SK-N-SH (cell line): ENCODE measurements at regions not wholly inside any gene's neighbourhood (a gene's known extent, or its start where the extent isn't known, plus 50 kb on each side); places are given as distances from the start of the nearest gene placed in this dataset.
"Not testable (repeated sequence)": the region's sequence is repeated elsewhere in the genome, so short reads cannot be mapped to it uniquely, and the experiment has no call there.

Experiments
- CTCF ChIA-PET: fragments of 300-600, 350-600 bp; formaldehyde crosslinking; extraction: SDS; loops from one replicate; lab custom pipeline; 2021; lab: Yijun Ruan, JAX
- POLR2A ChIA-PET: fragments of 350-600 bp; sonication (Branson Sonifier 250); formaldehyde crosslinking; extraction: SDS; loops from one replicate; lab custom pipeline; 2020; ENCODE audit warnings: antibody characterized with exemption, inconsistent platforms; lab: Yijun Ruan, JAX
- DNase-seq: peaks from one replicate; pipeline ENCODE4 v3.0.0; 2012
- H2AFZ ChIP-seq: fragments of 200-600 bp; sonication (generic); 2 replicates; pipeline ENCODE4 v1.8.1; 2016; ENCODE audit warnings: antibody characterized with exemption, mild to moderate bottlenecking, low read depth
- H3F3A ChIP-seq: fragments of 200-600 bp; sonication (generic); replicated peaks from 2 replicates; pipeline ENCODE3; 2016; ENCODE audit warnings: antibody characterized with exemption, mild to moderate bottlenecking; ENCODE audit not compliant: insufficient read depth
- H3K27ac ChIP-seq, 2 experiments: fragments of 200-500 bp in 1 of 2; fragments of 200-600 bp in 1 of 2; sonication (Bioruptor generic) in 1 of 2; sonication (generic), shearing (Covaris generic) in 1 of 2; 2 replicates each; pipeline versions ENCODE4 v1.5.1 to v1.6.1; 2014 to 2016; ENCODE audit warnings: low read depth in 2 of 2, inconsistent platforms in 1 of 2, low read length in 1 of 2, mild to moderate bottlenecking in 1 of 2, mixed read lengths in 1 of 2
- H3K27me3 ChIP-seq: fragments of 200-600 bp; sonication (generic), shearing (Covaris generic); 2 replicates; pipeline ENCODE4 v1.6.1; 2016; ENCODE audit warnings: mixed run types; ENCODE audit not compliant: insufficient read depth
- H3K36me3 ChIP-seq, 2 experiments: fragments of 200-500 bp in 1 of 2; fragments of 200-600 bp in 1 of 2; sonication (Bioruptor generic) in 1 of 2; sonication (generic) in 1 of 2; replicated peaks in 1 of 2; 2 replicates each; pipeline versions ENCODE3 to v1.5.1; 2014 to 2016; ENCODE audit warnings: low read length in 1 of 2, mild to moderate bottlenecking in 1 of 2; ENCODE audit not compliant: insufficient read depth in 2 of 2, control insufficient read depth in 1 of 2
- H3K4me1 ChIP-seq, 2 experiments: fragments of 200-500 bp in 1 of 2; fragments of 200-600 bp in 1 of 2; sonication (Bioruptor generic) in 1 of 2; sonication (generic), shearing (Covaris generic) in 1 of 2; 2 replicates each; pipeline versions ENCODE4 v1.5.1 to v1.6.1; 2014 to 2016; ENCODE audit warnings: low read depth in 1 of 2, low read length in 1 of 2, mixed run types in 1 of 2; ENCODE audit not compliant: insufficient read depth in 2 of 2, control insufficient read depth in 1 of 2
- H3K4me2 ChIP-seq: fragments of 200-600 bp; sonication (generic), shearing (Covaris generic); 2 replicates; pipeline ENCODE4 v1.6.1; 2017; ENCODE audit warnings: mixed run types
- H3K4me3 ChIP-seq, 2 experiments: fragments of 200-500 bp in 1 of 2; fragments of 200-600 bp in 1 of 2; sonication (Bioruptor generic) in 1 of 2; sonication (generic), shearing (Covaris generic) in 1 of 2; 2 replicates each; pipeline versions ENCODE4 v1.5.1 to v1.8.1; 2014 to 2016; ENCODE audit warnings: low read depth in 2 of 2, inconsistent platforms in 1 of 2, low read length in 1 of 2, mild to moderate bottlenecking in 1 of 2, mixed read lengths in 1 of 2, moderate library complexity in 1 of 2
- H3K79me2 ChIP-seq: fragments of 200-600 bp; sonication (generic); 2 replicates; pipeline ENCODE4 v1.8.1; 2017; ENCODE audit warnings: mild to moderate bottlenecking; ENCODE audit not compliant: insufficient read depth
- H3K9ac ChIP-seq: fragments of 200-600 bp; sonication (generic); 2 replicates; pipeline ENCODE4 v1.6.1; 2017; ENCODE audit warnings: mixed run types
- H3K9me2 ChIP-seq: fragments of 200-600 bp; sonication (generic); 2 replicates; pipeline ENCODE4 v1.6.1; 2017; ENCODE audit warnings: mixed run types
- H3K9me3 ChIP-seq: fragments of 200-600 bp; sonication (generic); 2 replicates; pipeline ENCODE4 v1.6.1; 2017; ENCODE audit warnings: mixed run types, mild to moderate bottlenecking, moderate library complexity
- H4K20me1 ChIP-seq: fragments of 200-600 bp; sonication (generic); 2 replicates; pipeline ENCODE4 v1.6.1; 2017; ENCODE audit warnings: mild to moderate bottlenecking, mixed run types; ENCODE audit not compliant: insufficient read depth
- CTCF ChIP-seq: fragments of 200-600 bp; sonication (generic); IDR thresholded peaks from 2 replicates; pipeline ENCODE4 v1.6.1; 2017; ENCODE audit warnings: antibody characterized with exemption, mild to moderate bottlenecking, moderate library complexity
- ELF1 ChIP-seq: IDR thresholded peaks from 2 replicates; pipeline ENCODE4 v1.4.0; 2012
- EZH2phosphoT487 ChIP-seq: fragments of 200-600 bp; sonication (generic); IDR thresholded peaks from 2 replicates; pipeline ENCODE4 v1.6.1; 2017; ENCODE audit warnings: low read depth, mixed run types, mild to moderate bottlenecking, antibody characterized with exemption, moderate library complexity, borderline replicate concordance
- FOXJ3 ChIP-seq: sonication (generic); formaldehyde crosslinking; IDR thresholded peaks from 2 replicates; pipeline ENCODE4 v1.5.1; 2020; ENCODE audit warnings: mild to moderate bottlenecking, missing genetic modification reagents
- MEF2A ChIP-seq: IDR thresholded peaks from 2 replicates; pipeline ENCODE4 v1.4.0; 2012; ENCODE audit warnings: low read depth, borderline replicate concordance
- MXI1 ChIP-seq: IDR thresholded peaks from 2 replicates; pipeline ENCODE4 v1.6.1; 2012; ENCODE audit warnings: mild to moderate bottlenecking, low read depth, low read length, improper control_type of control experiment
- POLR2AphosphoS5 ChIP-seq: IDR thresholded peaks from 2 replicates; pipeline ENCODE4 v1.6.1; 2012; ENCODE audit warnings: low read depth, low read length
- TCF12 ChIP-seq: IDR thresholded peaks from 2 replicates; pipeline ENCODE4 v1.4.0; 2012
- TEAD4 ChIP-seq: IDR thresholded peaks from 2 replicates; pipeline ENCODE4 v1.4.0; 2012; ENCODE audit warnings: mild to moderate bottlenecking, borderline replicate concordance; ENCODE audit not compliant: insufficient read depth
- WGBS: methylation state at CpG from one replicate; pipeline ENCODE4 v1.1.6; 2017; ENCODE audit warnings: low lambda C conversion rate; 5-methylcytosine and 5-hydroxymethylcytosine counted together
- TF ChIP-seq, protein P1 (sequence below): IDR thresholded peaks from 2 replicates; pipeline ENCODE4 v1.4.0; 2012; ENCODE audit warnings: low read depth

- Histone ChIP-seq H3K79me2 (no peaks in the 10 kb centered on the region), H3K4me2 (no peak overlapping the region), H3F3A (no peaks in the 10 kb centered on the region), H3K4me3 (no peak overlapping the region), H2AFZ (no peak overlapping the region), H3K27ac (no peak overlapping the region), H3K9ac (no peak overlapping the region), H4K20me1 (no peaks in the 10 kb centered on the region), H3K36me3 (no peaks in the 10 kb centered on the region), H3K4me1 (peaks cover 0 to 16% of the 10 kb centered on the region in 2 experiments; a peak in 3 of 4 replicates), H3K9me2 (no peaks in the 10 kb centered on the region), H3K9me3 (no peaks in the 10 kb centered on the region), H3K27me3 (no peaks in the 10 kb centered on the region)
- ChIA-PET CTCF (interaction anchor here (1.5 kb wide), 1 partner anchor 31 kb away, joined by 3 read pairs; no protein-coding TSS in a partner anchor), POLR2A (no interaction called here)
- no peak for DNase-seq
- no peak for TF ChIP-seq POLR2AphosphoS5
- WGBS: 25% methylated on average over 2 of the region's 2 CpGs
Measured at GRCh38 chr2:176423819-176424218, 154.6 kb downstream of the MTX2 start.

DNA sequence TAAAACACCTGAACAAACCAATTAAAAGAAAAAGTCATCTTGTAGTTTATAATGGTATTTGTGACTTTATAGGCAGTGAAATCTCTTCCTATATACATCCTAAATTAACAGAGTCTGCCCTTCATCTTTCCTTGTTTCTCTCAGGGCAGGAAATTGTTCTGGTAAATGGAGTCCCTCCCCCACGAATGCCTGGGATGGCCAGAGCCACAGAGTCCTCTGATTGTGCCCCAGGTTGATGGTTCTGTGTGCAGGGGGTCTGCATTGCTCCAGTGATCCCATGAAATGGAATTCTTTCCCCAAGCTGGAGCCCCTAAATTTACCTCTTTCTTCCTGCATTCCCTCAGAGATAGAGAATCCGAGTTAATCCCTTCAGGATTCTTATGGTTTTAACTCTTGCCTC is 155.5 kb downstream of the MTX2 start:
- no peaks in the 10 kb centered on the region for H3F3A ChIP-seq
- H3K27ac ChIP-seq: no peak overlapping the region
- H2AFZ ChIP-seq: no peak overlapping the region
- POLR2A ChIA-PET: no interaction called here
- H4K20me1 ChIP-seq: no peaks in the 10 kb centered on the region
- no peak overlapping the region for H3K9ac ChIP-seq
- no peaks in the 10 kb centered on the region for H3K9me3 ChIP-seq
- DNase-seq: no peak
- no peaks in the 10 kb centered on the region for H3K9me2 ChIP-seq
- no peaks in the 10 kb centered on the region for H3K79me2 ChIP-seq
- CTCF ChIA-PET: interaction anchor here (1.1 kb wide), 2 partner anchors 30 to 130 kb away, joined by 3 to 6 read pairs; no protein-coding TSS in a partner anchor
- peaks cover 0 to 6% of the 10 kb centered on the region in 2 experiments; a peak in 1 of 4 replicates for H3K4me1 ChIP-seq
- 21% methylated on average over 2 of the region's 2 CpGs for WGBS
- H3K4me2 ChIP-seq: no peak overlapping the region
- no peak overlapping the region for H3K4me3 ChIP-seq
- no peak for TF ChIP-seq EZH2phosphoT487
- TF ChIP-seq MEF2A: no peak
- TF ChIP-seq ELF1: no peak
- H3K36me3 ChIP-seq: no peaks in the 10 kb centered on the region
- no peaks in the 10 kb centered on the region for H3K27me3 ChIP-seq

DNA sequence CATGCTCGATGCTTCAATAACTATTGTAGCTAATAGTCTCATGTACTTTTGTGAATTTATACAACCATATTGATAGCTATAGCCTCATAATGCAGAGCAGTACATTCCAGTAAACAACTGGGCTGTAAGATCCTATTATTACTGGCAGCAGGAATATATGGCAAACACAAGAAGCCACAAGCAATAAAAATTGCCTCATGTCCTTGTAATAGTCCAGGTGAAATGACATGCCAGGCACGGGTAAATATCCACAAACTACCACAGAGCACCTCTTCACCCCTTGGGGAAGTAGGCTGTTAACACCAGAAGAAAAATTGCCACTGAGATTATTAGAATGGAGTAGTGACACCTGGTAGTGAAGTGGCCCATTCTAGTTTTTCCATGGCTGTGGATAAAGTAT is 158.3 kb downstream of the MTX2 start:
- Histone ChIP-seq H3K79me2 (no peaks in the 10 kb centered on the region), H3K27ac (no peak overlapping the region), H3K9me2 (no peaks in the 10 kb centered on the region), H3F3A (no peaks in the 10 kb centered on the region), H3K4me3 (no peak overlapping the region), H3K36me3 (no peaks in the 10 kb centered on the region), H4K20me1 (no peaks in the 10 kb centered on the region), H3K27me3 (no peaks in the 10 kb centered on the region), H3K4me2 (no peak overlapping the region), H3K4me1 (no peaks in the 10 kb centered on the region; a peak in 1 of 4 replicates), H3K9me3 (no peaks in the 10 kb centered on the region), H2AFZ (no peak overlapping the region), H3K9ac (no peak overlapping the region)
- TF ChIP-seq TEAD4 (no peak), MXI1 (no peak), CTCF (no peak), TCF12 (no peak), FOXJ3 (CRISPR knock-in tag) (no peak)
- TF ChIP-seq, protein P1, sequence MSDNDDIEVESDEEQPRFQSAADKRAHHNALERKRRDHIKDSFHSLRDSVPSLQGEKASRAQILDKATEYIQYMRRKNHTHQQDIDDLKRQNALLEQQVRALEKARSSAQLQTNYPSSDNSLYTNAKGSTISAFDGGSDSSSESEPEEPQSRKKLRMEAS: no peak
- 56% methylated on average over 2 of the region's 2 CpGs for WGBS
- DNase-seq: no peak
- ChIA-PET POLR2A (no interaction called here), CTCF (no interaction called here)

GRCh38 chr2:176428944-176429469 is 159.8 kb downstream of the MTX2 start:
- H2AFZ ChIP-seq: not testable (repeated sequence)

More at GRCh38 chr2:176428944-176429469, 159.8 kb downstream of the MTX2 start:
- H3K4me3 ChIP-seq, CTCF ChIA-PET, H3K9ac ChIP-seq, H3K4me2 ChIP-seq, H3K9me2 ChIP-seq, H3F3A ChIP-seq, H3K79me2 ChIP-seq, H3K27ac ChIP-seq, POLR2A ChIA-PET, H3K36me3 ChIP-seq, H3K4me1 ChIP-seq, H4K20me1 ChIP-seq, H3K9me3 ChIP-seq, H3K27me3 ChIP-seq, DNase-seq: not testable (repeated sequence)
- WGBS: 66% methylated on average over 5 of the region's 5 CpGs
